ENCODE measurements at regions not wholly inside any gene's neighbourhood (a gene's known extent, or its start where the extent isn't known, plus 50 kb on each side); places are given as distances from the start of the nearest gene placed in this dataset.

GRCh38 chr4:85268188-85268587 is 206.8 kb upstream of the ARHGAP24 start:
- Histone ChIP-seq H3K4me3 (no peak overlapping the region), H3K27ac (replicated peaks in 1 of 4) (no peak overlapping the region), H3K27me3 (no peaks in the 10 kb centered on the region), H3K9me3 (peaks cover 0 to 4% (median 0%) of the 10 kb centered on the region in 4 donors), H3K4me1 (no peaks in the 10 kb centered on the region), H3K36me3 (no peaks in the 10 kb centered on the region)
- intact Hi-C loops (cut with DNase I): no loop called here
- TF ChIP-seq POLR2AphosphoS5 (IDR thresholded peaks at IDR 0.05) (no peak), CTCF (IDR thresholded peaks at IDR 0.05) (no peak), POLR2A (IDR thresholded peaks at IDR 0.05; ENCODE audit: low read depth) (no peak), EP300 (IDR thresholded peaks at IDR 0.05) (no peak)
- 79% methylated on average over 4 of the region's 4 CpGs for WGBS
- no peak for DNase-seq (ENCODE audit: extremely low spot score)

- Histone ChIP-seq H3K27me3 (no peaks in the 10 kb centered on the region), H3K9me3 (peaks cover 0 to 8% (median 1%) of the 10 kb centered on the region in 4 donors), H3K4me1 (no peaks in the 10 kb centered on the region), H3K36me3 (no peaks in the 10 kb centered on the region), H3K27ac (replicated peaks in 1 of 4) (no peak overlapping the region), H3K4me3 (no peak overlapping the region)
- TF ChIP-seq CTCF (IDR thresholded peaks at IDR 0.05) (no peak), EP300 (IDR thresholded peaks at IDR 0.05) (no peak), POLR2AphosphoS5 (IDR thresholded peaks at IDR 0.05) (no peak), POLR2A (IDR thresholded peaks at IDR 0.05; ENCODE audit: low read depth) (no peak)
- WGBS: 85% methylated on average over 3 of the region's 3 CpGs
- no peak for DNase-seq (ENCODE audit: extremely low spot score)
- intact Hi-C loops (cut with DNase I): no loop called here
Measured at GRCh38 chr4:85268961-85269360, 206.0 kb upstream of the ARHGAP24 start.

GRCh38 chr4:85274955-85275354 is 200.0 kb upstream of the ARHGAP24 start:
- intact Hi-C loops (cut with DNase I): no loop called here
- H3K27me3 ChIP-seq: no peaks in the 10 kb centered on the region
- 92% methylated on average over 4 of the region's 4 CpGs for WGBS
- no peak overlapping the region for H3K4me3 ChIP-seq
- H3K36me3 ChIP-seq: no peaks in the 10 kb centered on the region
- peaks cover 0 to 9% (median 4%) of the 10 kb centered on the region in 4 donors for H3K9me3 ChIP-seq
- no peaks in the 10 kb centered on the region for H3K4me1 ChIP-seq
- no peak for DNase-seq (ENCODE audit: extremely low spot score)
- H3K27ac ChIP-seq (replicated peaks in 1 of 4): no peak overlapping the region
- no peak for TF ChIP-seq EP300 (IDR thresholded peaks at IDR 0.05)

DNA sequence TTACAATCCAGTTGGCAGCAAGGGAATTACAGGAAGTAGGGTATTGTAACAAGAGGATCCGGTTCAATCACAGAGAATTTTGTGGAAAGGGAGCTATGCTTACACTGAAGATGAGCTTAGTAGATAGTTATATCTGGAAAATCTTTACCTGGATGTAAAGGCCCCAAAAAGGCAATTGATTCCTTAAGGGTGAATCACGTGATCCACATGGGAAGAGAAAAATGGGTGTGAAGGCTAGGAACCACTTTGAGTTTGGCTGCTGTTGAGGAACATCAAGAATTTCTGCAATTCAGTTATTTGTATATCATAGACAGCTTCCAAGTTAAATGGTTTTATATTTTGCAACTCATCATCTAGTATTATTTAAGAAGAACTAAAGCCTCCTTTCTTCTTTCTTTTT is 194.0 kb upstream of the ARHGAP24 start:
- intact Hi-C loops (cut with DNase I): no loop called here
- Histone ChIP-seq H3K9me3 (peaks cover 0 to under 1% (median 0%) of the 10 kb centered on the region in 4 donors), H3K27ac (replicated peaks in 1 of 4) (no peak overlapping the region), H3K27me3 (no peaks in the 10 kb centered on the region), H3K4me3 (no peak overlapping the region), H3K4me1 (no peaks in the 10 kb centered on the region), H3K36me3 (no peaks in the 10 kb centered on the region)
- 82% methylated on average over 2 of the region's 2 CpGs for WGBS
- DNase-seq (ENCODE audit: extremely low spot score): no peak
- TF ChIP-seq POLR2A (IDR thresholded peaks at IDR 0.05; ENCODE audit: low read depth) (no peak), CTCF (IDR thresholded peaks at IDR 0.05) (no peak), POLR2AphosphoS5 (IDR thresholded peaks at IDR 0.05) (no peak), EP300 (IDR thresholded peaks at IDR 0.05) (no peak)

DNA sequence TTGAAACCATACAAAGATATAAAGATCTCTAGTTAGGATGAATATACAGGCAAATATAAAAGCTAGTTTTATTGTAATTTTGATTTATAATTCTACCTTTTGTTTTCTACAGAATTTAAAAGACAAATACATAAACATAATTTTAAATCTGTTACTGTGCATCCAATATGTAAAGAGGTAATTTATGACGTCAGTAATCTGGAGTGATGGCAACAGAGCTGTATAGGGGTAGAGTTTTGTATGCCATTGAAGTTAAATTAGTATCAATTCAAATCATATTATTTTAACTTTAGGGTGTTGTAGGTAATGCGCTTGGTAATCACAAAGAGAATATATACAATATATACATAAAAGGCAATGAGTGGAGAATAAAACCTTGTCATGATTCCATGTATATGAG is 183.7 kb upstream of the ARHGAP24 start:
- H3K4me3 ChIP-seq: no peak overlapping the region
- intact Hi-C loops (cut with DNase I): no loop called here
- no peaks in the 10 kb centered on the region for H3K27me3 ChIP-seq
- DNase-seq (ENCODE audit: extremely low spot score): no peak
- H3K9me3 ChIP-seq: peaks cover 0 to 23% (median 14%) of the 10 kb centered on the region in 4 donors
- H3K4me1 ChIP-seq: no peaks in the 10 kb centered on the region
- H3K27ac ChIP-seq (replicated peaks in 1 of 4): no peak overlapping the region
- TF ChIP-seq POLR2A (IDR thresholded peaks at IDR 0.05; ENCODE audit: low read depth) (no peak), CTCF (IDR thresholded peaks at IDR 0.05) (no peak), POLR2AphosphoS5 (IDR thresholded peaks at IDR 0.05) (no peak)
- WGBS: 94% methylated on average over 2 of the region's 2 CpGs
- H3K36me3 ChIP-seq: no peaks in the 10 kb centered on the region

Measured in esophagus muscularis mucosa (tissue), 4 donors.